Activated naive CD4-positive, alpha-beta T cell treated with Interleukin-2 at 50 U/mL for 16 hours (primary cell): ENCODE measurements at regions not wholly inside any gene's neighbourhood (a gene's known extent, or its start where the extent isn't known, plus 50 kb on each side); places are given as distances from the start of the nearest gene placed in this dataset.
"Not testable (repeated sequence)": the region's sequence is repeated elsewhere in the genome, so short reads cannot be mapped to it uniquely, and the experiment has no call there.

Source experiments
- DNase-seq: peaks from one replicate; pipeline ENCODE4 v3.0.0-alpha.2; 2020

- DNase-seq = no peak
Measured at GRCh38 chr17:5753421-5753820, 169.1 kb upstream of the NLRP1 start.

GRCh38 chr17:5757314-5757907 lies 173.1 kb upstream of the NLRP1 start:
- DNase-seq = no peak

- DNase-seq = no peak
Measured at GRCh38 chr17:5758651-5759050, 174.3 kb upstream of the NLRP1 start.

GRCh38 chr17:5759501-5759925 lies 175.2 kb upstream of the NLRP1 start:
- DNase-seq = no peak

- no peak for DNase-seq
Measured at GRCh38 chr17:5762191-5762590, 177.9 kb upstream of the NLRP1 start.

- no peak for DNase-seq
Measured at GRCh38 chr17:5763595-5764306, 179.4 kb upstream of the NLRP1 start.

- no peak for DNase-seq
Measured at GRCh38 chr17:5769593-5770354, 185.5 kb upstream of the NLRP1 start.

GRCh38 chr17:5770441-5771270 lies 186.3 kb upstream of the NLRP1 start:
- DNase-seq = no peak

GRCh38 chr17:5771271-5771577 lies 186.9 kb upstream of the NLRP1 start:
- DNase-seq = not testable (repeated sequence)

GRCh38 chr17:5772017-5772416 lies 187.7 kb upstream of the NLRP1 start:
- DNase-seq = not testable (repeated sequence)

GRCh38 chr17:5772720-5773119 lies 188.4 kb upstream of the NLRP1 start:
- no peak for DNase-seq

GRCh38 chr17:5773816-5774360 lies 189.6 kb upstream of the NLRP1 start:
- DNase-seq = no peak

GRCh38 chr17:5775098-5775497 lies 190.8 kb upstream of the NLRP1 start:
- no peak for DNase-seq

GRCh38 chr17:5780476-5780875 lies 196.2 kb upstream of the NLRP1 start:
- no peak for DNase-seq

GRCh38 chr17:5781236-5781927 lies 197.1 kb upstream of the NLRP1 start:
- no peak for DNase-seq

- no peak for DNase-seq
Measured at GRCh38 chr17:5783269-5783668, 199.0 kb upstream of the NLRP1 start.

- no peak for DNase-seq
Measured at GRCh38 chr17:5783851-5784250, 199.5 kb upstream of the NLRP1 start.

GRCh38 chr17:5784791-5785190 lies 200.5 kb upstream of the NLRP1 start:
- no peak for DNase-seq

- DNase-seq = no peak
Measured at GRCh38 chr17:5785338-5785737, 201.0 kb upstream of the NLRP1 start.

- DNase-seq = no peak
Measured at GRCh38 chr17:5785867-5786509, 201.7 kb upstream of the NLRP1 start.

- no peak for DNase-seq
Measured at GRCh38 chr17:5786510-5786875, 202.2 kb upstream of the NLRP1 start.
